Mucosa of gallbladder (tissue), 1 donor: ENCODE measurements at regions not wholly inside any gene's neighbourhood (a gene's known extent, or its start where the extent isn't known, plus 50 kb on each side); places are given as distances from the start of the nearest gene placed in this dataset.

Experiments
- DNase-seq: peaks from one replicate; pipeline ENCODE4 v3.0.0-alpha.2; 2020; ENCODE audit warnings: low spot score
- donor health status: DM: no; HTN: no; CAD: no.

- DNase-seq: no peak
These were observed 97.9 kb downstream of the MAFB start for GRCh38 chr20:40591119-40591518.

DNA sequence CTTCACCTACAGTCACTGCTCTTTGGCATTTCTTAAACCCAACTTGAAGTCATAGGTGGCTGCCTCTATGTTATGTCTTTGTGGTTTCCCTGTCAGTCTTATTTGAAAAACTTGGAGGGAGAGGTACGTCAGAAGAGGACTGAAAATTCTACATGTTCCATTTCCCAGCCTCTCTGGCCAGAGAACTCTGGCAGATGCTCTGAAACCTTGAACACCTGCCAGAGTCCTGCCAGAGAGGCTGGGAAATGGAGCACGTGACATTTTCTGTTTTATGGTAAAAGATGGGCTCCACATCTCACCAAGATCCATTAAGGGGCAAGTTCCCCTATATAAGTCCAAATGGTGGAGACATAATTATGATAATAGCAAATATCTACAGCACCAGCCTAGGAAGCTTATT lies 99.5 kb downstream of the MAFB start:
- no peak for DNase-seq

- no peak for DNase-seq
These were observed 100.1 kb downstream of the MAFB start for GRCh38 chr20:40588891-40589290.

DNA sequence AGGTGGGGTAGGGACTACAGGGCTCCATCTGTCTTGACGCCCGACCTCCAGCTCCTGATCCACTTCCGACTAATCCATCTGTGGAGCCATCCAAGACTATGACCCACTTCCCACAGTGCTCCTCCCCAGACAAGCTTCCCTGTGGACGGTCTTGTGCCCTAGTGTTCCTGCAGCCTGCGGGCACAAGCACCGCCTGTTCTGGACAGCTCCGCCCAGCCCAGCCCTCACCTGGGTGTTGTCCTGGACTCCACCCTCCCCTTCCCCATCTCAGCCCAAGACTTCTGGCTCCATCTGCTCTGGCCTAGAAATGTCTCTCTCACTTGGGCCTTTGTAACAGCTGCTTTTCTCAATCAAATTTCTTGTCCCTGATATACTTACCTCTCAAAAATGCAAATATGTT lies 102.0 kb downstream of the MAFB start:
- no peak for DNase-seq

DNA sequence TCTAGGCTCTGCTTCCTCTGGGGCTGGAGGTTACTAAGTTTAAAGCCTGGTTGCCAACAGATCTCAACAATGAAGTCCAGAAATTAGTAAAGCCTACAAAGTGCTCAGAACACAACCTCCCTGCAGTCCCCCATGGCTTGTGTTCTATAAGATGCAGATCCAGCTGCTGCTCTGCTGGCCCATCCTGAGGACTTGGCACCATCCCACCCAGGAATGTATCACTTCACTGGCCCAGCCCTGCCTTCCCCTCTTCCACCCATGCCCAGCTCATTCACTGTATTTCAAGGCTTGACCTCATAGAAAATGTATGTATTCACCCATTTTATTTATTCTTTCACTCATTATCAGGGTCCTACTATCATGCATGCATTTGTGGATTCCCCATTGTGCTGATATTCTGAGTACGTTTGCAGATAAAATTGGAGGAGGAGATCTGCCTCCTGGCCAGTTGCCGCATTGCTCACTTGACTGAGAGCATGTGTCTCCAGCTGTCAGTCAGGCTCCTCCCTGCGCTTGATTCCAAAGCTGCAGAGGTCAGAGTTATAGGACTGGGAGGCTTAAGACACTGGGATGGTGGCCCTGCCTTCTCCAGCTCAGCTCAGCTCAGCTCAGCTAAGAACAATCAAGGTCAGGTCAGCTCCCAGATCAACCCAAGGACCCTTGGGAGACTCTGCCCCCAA lies 104.8 kb downstream of the MAFB start:
- DNase-seq: no peak

DNA sequence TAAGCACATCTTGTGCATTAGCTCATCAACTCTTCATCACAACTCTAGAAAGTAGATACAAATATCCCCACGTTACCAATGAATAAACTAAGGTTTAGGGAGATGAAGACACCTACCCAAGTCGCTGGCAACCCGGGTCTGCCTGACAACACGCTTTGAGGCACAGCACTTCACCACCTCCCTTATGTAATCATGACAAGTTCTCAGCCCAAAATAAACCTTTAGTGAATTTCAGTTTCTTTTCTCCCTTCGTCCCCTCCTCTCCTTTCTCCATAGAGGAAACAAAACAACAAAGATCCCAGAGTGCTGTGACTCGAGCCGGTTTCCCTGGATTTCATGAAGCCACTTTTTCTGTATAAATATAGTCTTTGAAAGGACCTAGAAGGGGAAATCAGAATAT lies 105.4 kb downstream of the MAFB start:
- no peak for DNase-seq

- no peak for DNase-seq
These were observed 105.8 kb downstream of the MAFB start for GRCh38 chr20:40583205-40583604.

GRCh38 chr20:40582531-40582930 lies 106.5 kb downstream of the MAFB start:
- no peak for DNase-seq

DNA sequence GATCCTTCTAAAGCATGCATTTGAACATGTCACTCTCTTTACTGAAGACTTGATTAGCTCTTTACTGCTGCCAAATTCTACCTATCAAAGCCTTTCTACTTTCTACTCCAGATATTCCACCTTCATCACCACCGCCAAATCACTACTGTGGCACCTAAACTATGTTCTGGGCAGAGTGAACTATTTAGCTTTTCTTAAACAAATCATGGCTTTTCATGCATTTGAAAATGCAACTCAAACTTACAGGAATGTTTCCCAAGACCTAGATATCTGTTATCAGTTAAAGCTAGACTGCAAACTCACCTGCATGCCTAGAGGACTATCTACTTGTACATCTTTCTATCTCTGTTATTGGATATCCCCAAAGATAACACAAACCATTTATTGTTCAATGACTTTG lies 109.3 kb downstream of the MAFB start:
- DNase-seq: no peak

- no peak for DNase-seq
These were observed 110.1 kb downstream of the MAFB start for GRCh38 chr20:40578961-40579360.

GRCh38 chr20:40575851-40576250 lies 113.2 kb downstream of the MAFB start:
- no peak for DNase-seq

DNA sequence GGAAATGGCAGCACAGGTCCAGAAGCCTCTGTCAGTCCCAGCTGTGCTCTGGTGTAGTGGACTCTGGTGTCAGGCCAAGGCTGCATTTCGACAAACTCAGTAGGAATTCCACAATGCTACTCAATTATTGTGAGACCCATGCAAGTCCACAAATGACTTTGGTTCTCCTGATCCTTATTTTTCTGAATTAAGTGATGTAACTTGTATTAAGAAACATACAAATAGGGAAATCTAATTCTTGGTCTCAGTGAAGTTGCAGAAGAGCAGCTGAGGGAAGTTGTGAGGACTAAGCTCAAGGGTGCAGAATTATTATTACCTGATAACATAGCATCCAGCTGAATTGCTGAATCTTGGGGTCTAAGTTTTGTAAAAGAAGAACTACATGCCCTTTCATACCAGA lies 116.8 kb downstream of the MAFB start:
- DNase-seq: no peak

DNA sequence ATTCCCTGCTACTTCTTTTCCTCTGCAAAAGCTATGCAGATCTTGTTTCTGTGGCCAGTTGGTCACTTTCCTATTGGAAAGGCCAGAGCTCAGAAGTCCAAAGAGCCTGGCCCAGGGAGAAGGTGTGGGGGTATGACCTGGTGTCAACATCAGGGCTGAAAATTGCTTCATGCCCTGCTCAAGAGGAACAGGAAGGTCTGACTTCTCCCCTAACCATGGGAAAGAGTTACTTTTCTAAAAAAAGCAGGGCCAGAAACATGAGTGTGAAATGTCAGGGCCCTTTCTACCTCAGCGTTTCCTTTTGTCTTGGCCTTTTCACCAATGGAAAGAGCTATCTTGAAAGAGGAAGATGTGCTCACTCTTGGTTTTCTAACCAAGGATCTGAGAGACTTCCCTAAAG lies 117.4 kb downstream of the MAFB start:
- DNase-seq: no peak

GRCh38 chr20:40568200-40568599 lies 120.8 kb downstream of the MAFB start:
- no peak for DNase-seq

- DNase-seq: no peak
These were observed 123.4 kb downstream of the MAFB start for GRCh38 chr20:40565682-40566040.

- DNase-seq: no peak
These were observed 123.9 kb downstream of the MAFB start for GRCh38 chr20:40565001-40565681.

DNA sequence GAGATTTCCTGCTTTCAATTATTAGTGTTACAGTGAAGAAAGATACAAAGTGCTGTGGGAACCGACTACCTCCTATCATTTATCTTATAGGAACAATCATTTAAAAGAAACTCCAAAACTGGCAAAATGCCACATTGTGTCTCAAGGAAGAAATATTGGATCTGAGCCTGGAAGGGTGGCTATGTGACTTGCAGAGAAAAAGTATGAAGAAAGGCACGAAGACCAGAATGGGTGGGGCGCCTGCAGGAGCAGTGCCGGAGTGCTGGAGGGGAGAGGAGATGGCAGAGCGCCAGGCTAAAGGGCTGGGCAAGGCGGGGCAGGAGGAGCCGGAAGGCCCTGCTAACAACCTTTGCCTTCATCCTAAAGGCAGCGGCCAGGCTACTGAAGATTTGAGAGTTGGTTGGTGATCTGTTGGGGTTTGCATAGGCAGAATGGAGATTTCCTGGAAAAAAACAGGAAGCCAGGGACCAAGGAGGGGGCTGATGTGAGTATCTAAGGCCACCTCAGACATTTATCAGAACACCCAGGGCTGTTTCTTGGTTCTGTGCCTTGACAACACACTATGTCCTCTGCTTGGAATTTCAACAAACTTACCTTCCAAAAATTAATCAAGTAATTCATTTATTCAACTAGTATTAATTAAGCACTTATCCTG lies 125.6 kb downstream of the MAFB start:
- peak; percentile 88 for DNase-seq

DNA sequence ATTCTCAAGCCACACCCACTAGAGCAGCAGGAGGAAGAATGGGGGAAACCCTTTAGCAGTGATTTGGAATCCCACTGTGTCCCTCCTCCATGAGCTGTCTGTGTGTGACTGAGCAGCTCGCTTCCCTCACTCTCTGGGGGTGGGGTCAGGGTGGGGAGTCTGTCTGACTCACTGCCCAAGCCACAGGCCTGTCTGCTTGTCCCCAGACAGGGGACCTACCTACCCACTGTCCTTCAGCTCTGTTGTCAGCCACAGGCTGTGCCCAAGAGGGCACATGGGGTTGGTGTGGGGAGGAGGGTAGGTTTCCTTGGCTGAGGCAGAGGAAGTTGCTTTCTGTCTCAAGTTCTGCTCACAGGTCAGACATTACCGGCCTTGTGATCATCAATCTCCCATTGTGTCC lies 127.0 kb downstream of the MAFB start:
- no peak for DNase-seq

GRCh38 chr20:40561187-40561586 lies 127.8 kb downstream of the MAFB start:
- DNase-seq: no peak

- DNase-seq: no peak
These were observed 130.8 kb downstream of the MAFB start for GRCh38 chr20:40558212-40558611.

DNA sequence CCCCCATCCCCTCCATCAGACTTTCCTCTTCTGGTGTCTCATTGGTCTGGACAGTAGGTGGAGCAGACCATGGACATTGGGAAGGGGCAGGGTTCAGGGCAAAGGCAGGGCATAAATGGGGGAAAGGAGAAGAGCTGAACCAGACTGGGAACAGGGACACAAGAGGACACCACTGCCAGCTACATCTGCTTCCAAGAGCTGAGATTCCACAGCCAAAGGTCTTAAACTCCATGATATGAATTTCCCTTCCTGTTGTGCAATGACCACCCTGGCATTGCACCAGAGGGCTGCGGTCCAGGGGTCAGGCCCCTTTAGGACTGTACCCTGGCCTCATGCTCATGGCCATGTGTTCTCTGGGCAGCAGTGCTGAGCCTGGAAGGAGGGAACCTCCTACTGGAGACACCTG lies 137.9 kb downstream of the MAFB start:
- no peak for DNase-seq

- DNase-seq: no peak
These were observed 141.4 kb downstream of the MAFB start for GRCh38 chr20:40547483-40548091.

DNA sequence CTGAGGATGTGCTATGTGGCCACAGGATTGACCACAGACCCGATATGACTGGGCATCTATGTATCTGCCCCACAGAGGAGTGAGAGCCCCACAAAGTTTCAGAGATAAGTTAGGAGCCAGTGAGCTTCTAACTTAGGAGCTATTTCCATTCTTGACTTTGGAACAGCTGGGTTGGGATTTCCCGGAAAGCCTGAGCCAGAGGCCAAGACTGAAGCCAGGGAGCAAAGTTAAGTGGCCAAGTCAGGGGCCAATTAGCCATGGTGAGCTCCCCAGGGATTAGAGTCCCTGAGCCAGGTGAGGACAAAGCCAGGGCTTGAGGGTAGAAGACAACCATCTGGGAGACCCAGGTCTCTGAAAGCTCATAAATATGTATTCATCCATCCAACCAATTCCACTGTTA lies 143.6 kb downstream of the MAFB start:
- DNase-seq: no peak
